Natural killer cell (primary cell): ENCODE measurements at regions not wholly inside any gene's neighbourhood (a gene's known extent, or its start where the extent isn't known, plus 50 kb on each side); places are given as distances from the start of the nearest gene placed in this dataset.
"Not testable (repeated sequence)": the region's sequence is repeated elsewhere in the genome, so short reads cannot be mapped to it uniquely, and the experiment has no call there.

Source experiments
- ATAC-seq, 3 donors: fragments of 150-1000 bp in 2 of 3; fragments of 200-7000 bp in 1 of 3; cut with Tn5 transposase; 1 replicate in 1 of 3; 2 replicates in 2 of 3; pipeline ENCODE4 v1.10.0; 2021; ENCODE audit warnings: mild to moderate bottlenecking in 2 of 3, moderate library complexity in 2 of 3
- DNase-seq, 2 donors: peaks; one replicate each; pipeline versions ENCODE4 v3.0.0 to v3.0.0-alpha.2; 2013 to 2021; ENCODE audit warnings: mixed read lengths in 1 of 2
- H3K27ac ChIP-seq: one replicate; pipeline ENCODE4 v1.5.1; 2013; ENCODE audit warnings: mild to moderate bottlenecking, low read length
- H3K27me3 ChIP-seq: one replicate; pipeline ENCODE4 v1.6.1; 2013; ENCODE audit warnings: low read length; ENCODE audit not compliant: control insufficient read depth, insufficient read depth
- H3K36me3 ChIP-seq: one replicate; pipeline ENCODE4 v1.6.1; 2013; ENCODE audit warnings: low read length; ENCODE audit not compliant: control insufficient read depth, insufficient read depth
- H3K4me1 ChIP-seq: one replicate; pipeline ENCODE4 v1.6.1; 2013; ENCODE audit warnings: low read length; ENCODE audit not compliant: control insufficient read depth, insufficient read depth
- H3K4me3 ChIP-seq: one replicate; pipeline ENCODE4 v1.5.1; 2013; ENCODE audit warnings: low read length
- H3K9me3 ChIP-seq: one replicate; pipeline ENCODE4 v1.6.1; 2013; ENCODE audit warnings: low read length; ENCODE audit not compliant: control insufficient read depth, insufficient read depth
- H3K27ac Mint-ChIP-seq, 2 donors: one replicate each; pipeline ENCODE4 v1.8.0; 2022; ENCODE audit warnings: mild to moderate bottlenecking in 2 of 2, mixed read lengths in 2 of 2, moderate library complexity in 1 of 2
- H3K27me3 Mint-ChIP-seq, 2 donors: one replicate each; pipeline ENCODE4 v1.8.0; 2022; ENCODE audit warnings: low read depth in 2 of 2, mixed read lengths in 2 of 2
- H3K36me3 Mint-ChIP-seq: one replicate; pipeline ENCODE4 v1.8.0; 2022; ENCODE audit warnings: mixed read lengths
- H3K4me1 Mint-ChIP-seq, 2 donors: one replicate each; pipeline ENCODE4 v1.8.0; 2022; ENCODE audit warnings: mixed read lengths in 2 of 2
- H3K4me3 Mint-ChIP-seq: one replicate; pipeline ENCODE4 v1.8.0; 2022; ENCODE audit warnings: mild to moderate bottlenecking, moderate library complexity, mixed read lengths
- H3K9me3 Mint-ChIP-seq, 2 donors: one replicate each; pipeline ENCODE4 v1.8.0; 2022; ENCODE audit warnings: mixed read lengths in 2 of 2
- CTCF ChIP-seq: fragments of 200-600 bp; IDR thresholded peaks from one replicate; pipeline ENCODE4 v1.8.0; 2022; ENCODE audit warnings: antibody characterized with exemption
- WGBS: methylation state at CpG from one replicate; pipeline ENCODE4 v1.1.7; 2013; ENCODE audit warnings: missing lambda C conversion rate; ENCODE audit not compliant: insufficient coverage; 5-methylcytosine and 5-hydroxymethylcytosine counted together
- intact Hi-C: fragments of 100-400 bp; cut with micrococcal nuclease; formaldehyde crosslinking; loops from one replicate; pipeline ENCODE4 v1.14.2; 2022

DNA sequence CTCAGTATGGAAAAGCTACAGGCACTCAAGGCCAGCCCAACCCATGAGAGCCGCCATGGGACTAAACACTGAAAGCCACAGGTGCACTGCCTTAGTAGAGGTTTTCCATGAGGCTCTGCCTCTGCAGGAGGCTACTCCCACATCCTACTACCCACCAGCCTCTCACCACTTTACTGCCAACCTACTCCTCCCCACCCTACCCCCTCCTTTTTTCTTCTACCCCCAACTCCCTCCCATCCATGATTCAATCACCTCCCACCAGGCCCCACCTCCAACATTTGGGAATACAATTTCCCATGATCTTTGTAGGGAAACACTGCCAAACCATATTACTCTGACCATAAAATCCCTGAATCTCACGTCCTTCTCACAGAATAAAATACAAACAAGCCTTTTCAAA, 101.6 kb upstream of the CTSV start:
- Histone ChIP-seq H3K4me1 (no peaks in the 10 kb centered on the region), H3K4me3 (no peak overlapping the region), H3K9me3 (no peaks in the 10 kb centered on the region), H3K27me3 (no peaks in the 10 kb centered on the region), H3K27ac (no peak overlapping the region), H3K36me3 (no peaks in the 10 kb centered on the region)
- H3K9me3 Mint-ChIP-seq = peaks cover 0 to 3% of the 10 kb centered on the region in 2 donors
- no peak overlapping the region for H3K4me3 Mint-ChIP-seq
- no peak overlapping the region for H3K27ac Mint-ChIP-seq
- 71% methylated on average over 2 of the region's 2 CpGs for WGBS
- no peaks in the 10 kb centered on the region for H3K4me1 Mint-ChIP-seq
- no peaks in the 10 kb centered on the region for H3K36me3 Mint-ChIP-seq
- intact Hi-C loops = no loop called here
- peaks cover 0 to 12% of the 10 kb centered on the region in 2 donors for H3K27me3 Mint-ChIP-seq
- TF ChIP-seq CTCF = no peak
- DNase-seq (no peak), ATAC-seq (no peak)

GRCh38 chr9:97136421-97136820, 97.5 kb upstream of the CTSV start:
- no peak for DNase-seq

DNA sequence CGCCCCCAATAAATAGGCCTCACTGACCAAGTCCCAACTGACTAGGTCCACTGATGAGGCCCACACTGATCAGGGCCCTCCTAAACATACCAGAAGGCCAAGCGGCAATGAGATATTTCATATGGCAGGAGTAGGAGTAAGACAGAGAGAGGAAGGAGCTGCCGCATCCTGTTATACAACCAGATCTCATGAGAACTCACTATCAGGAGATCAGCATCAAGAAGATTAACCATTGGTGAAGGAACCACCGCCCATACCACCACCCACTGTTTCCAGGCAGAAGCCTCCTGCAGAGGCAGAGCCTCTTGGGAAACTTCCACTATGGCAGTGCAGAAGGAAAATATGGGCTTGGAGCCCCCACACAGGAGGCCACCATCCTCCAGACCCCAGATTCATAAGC, 95.0 kb upstream of the CTSV start:
- H3K4me1 ChIP-seq, H3K9me3 Mint-ChIP-seq, H3K4me3 ChIP-seq, DNase-seq, H3K9me3 ChIP-seq, intact Hi-C loops, H3K36me3 ChIP-seq, ATAC-seq, H3K36me3 Mint-ChIP-seq, H3K27ac ChIP-seq, H3K27me3 Mint-ChIP-seq, H3K27ac Mint-ChIP-seq, H3K4me3 Mint-ChIP-seq, H3K4me1 Mint-ChIP-seq, H3K27me3 ChIP-seq: not testable (repeated sequence)
- WGBS = 100% methylated on average over 3 of the region's 4 CpGs

More at GRCh38 chr9:97136421-97136820, 97.5 kb upstream of the CTSV start:
- intact Hi-C loops = no loop called here
- Histone ChIP-seq H3K4me3 (no peak overlapping the region), H3K9me3 (no peaks in the 10 kb centered on the region), H3K4me1 (no peaks in the 10 kb centered on the region), H3K27me3 (no peaks in the 10 kb centered on the region), H3K27ac (no peak overlapping the region), H3K36me3 (no peaks in the 10 kb centered on the region)
- peaks cover 0 to 8% of the 10 kb centered on the region in 2 donors for H3K27me3 Mint-ChIP-seq
- no peaks in the 10 kb centered on the region for H3K36me3 Mint-ChIP-seq
- no peak overlapping the region for H3K27ac Mint-ChIP-seq
- ATAC-seq = no peak
- H3K9me3 Mint-ChIP-seq = peaks cover 0 to 3% of the 10 kb centered on the region in 2 donors
- H3K4me1 Mint-ChIP-seq = no peaks in the 10 kb centered on the region
- H3K4me3 Mint-ChIP-seq = no peak overlapping the region
- TF ChIP-seq CTCF = no peak
- 88% methylated on average over 2 of the region's 2 CpGs for WGBS

DNA sequence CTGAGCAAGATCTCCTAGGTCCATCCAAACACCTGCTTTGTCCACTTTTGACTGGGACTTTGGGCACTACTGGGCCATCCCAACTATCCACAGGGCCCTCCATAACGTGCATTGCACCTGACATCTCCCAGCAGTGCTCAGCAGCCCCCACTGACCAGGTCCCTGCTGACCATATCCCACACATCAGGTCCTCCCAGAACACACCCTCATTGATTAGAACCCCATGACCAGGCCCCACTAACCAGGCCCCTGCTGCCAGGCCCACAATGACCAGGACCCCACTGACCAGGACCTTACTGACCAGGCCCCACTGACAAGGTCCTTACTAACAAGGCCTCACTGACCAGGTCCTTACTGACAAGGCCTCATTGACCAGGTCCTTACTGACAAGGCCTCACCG, 93.9 kb upstream of the CTSV start:
- no peaks in the 10 kb centered on the region for H3K4me1 ChIP-seq
- Mint-ChIP-seq H3K4me1 (no peaks in the 10 kb centered on the region), H3K4me3 (no peak overlapping the region), H3K27ac (no peak overlapping the region), H3K36me3 (no peaks in the 10 kb centered on the region), H3K9me3 (no peaks in the 10 kb centered on the region), H3K27me3 (no peaks in the 10 kb centered on the region)
- intact Hi-C loops = no loop called here
- no peak overlapping the region for H3K27ac ChIP-seq
- H3K9me3 ChIP-seq = no peaks in the 10 kb centered on the region
- H3K27me3 ChIP-seq = no peaks in the 10 kb centered on the region
- no peak overlapping the region for H3K4me3 ChIP-seq
- DNase-seq (no peak), ATAC-seq (no peak)
- no peak for TF ChIP-seq CTCF
- H3K36me3 ChIP-seq = no peaks in the 10 kb centered on the region
- 81% methylated on average over 2 of the region's 2 CpGs for WGBS

- ATAC-seq, H3K27ac ChIP-seq, H3K27me3 ChIP-seq, H3K4me3 ChIP-seq, H3K9me3 Mint-ChIP-seq, H3K4me3 Mint-ChIP-seq, H3K27me3 Mint-ChIP-seq, H3K4me1 Mint-ChIP-seq, H3K4me1 ChIP-seq, H3K27ac Mint-ChIP-seq, H3K9me3 ChIP-seq, H3K36me3 ChIP-seq, DNase-seq, H3K36me3 Mint-ChIP-seq, intact Hi-C loops: not testable (repeated sequence)
- 96% methylated on average over 16 of the region's 16 CpGs for WGBS
Observed at GRCh38 chr9:97130864-97131263, 91.9 kb upstream of the CTSV start.

- H3K9me3 Mint-ChIP-seq, ATAC-seq, intact Hi-C loops: not testable (repeated sequence)
Observed at GRCh38 chr9:97130387-97130786, 91.4 kb upstream of the CTSV start.

More at GRCh38 chr9:97130387-97130786, 91.4 kb upstream of the CTSV start:
- WGBS = 95% methylated on average over 26 of the region's 27 CpGs
- H3K9me3 ChIP-seq, H3K4me1 ChIP-seq, H3K4me3 Mint-ChIP-seq, H3K27me3 ChIP-seq, H3K4me1 Mint-ChIP-seq, H3K27ac Mint-ChIP-seq, H3K27ac ChIP-seq, H3K36me3 Mint-ChIP-seq, H3K4me3 ChIP-seq, H3K36me3 ChIP-seq, DNase-seq: not testable (repeated sequence)
- peaks cover 0 to 14% of the 10 kb centered on the region in 2 donors for H3K27me3 Mint-ChIP-seq
